Parathyroid adenoma (tissue), 2 donors: ENCODE measurements at regions not wholly inside any gene's neighbourhood (a gene's known extent, or its start where the extent isn't known, plus 50 kb on each side); places are given as distances from the start of the nearest gene placed in this dataset.

Experiments used
- H2AFZ ChIP-seq: fragments of 300-600 bp; sonication (generic); one replicate; pipeline ENCODE4 v1.7.0; 2017; ENCODE audit warnings: antibody characterized with exemption, mild to moderate bottlenecking
- H3K27ac ChIP-seq: fragments of 300-600 bp; sonication (generic); one replicate; pipeline ENCODE4 v1.7.0; 2017
- H3K27me3 ChIP-seq: fragments of 300-600 bp; sonication (generic); one replicate; pipeline ENCODE4 v1.7.0; 2017; ENCODE audit warnings: low read length; ENCODE audit not compliant: control insufficient read depth, insufficient read depth
- H3K36me3 ChIP-seq: fragments of 300-600 bp; sonication (generic); one replicate; pipeline ENCODE4 v1.7.0; 2017; ENCODE audit warnings: low read length; ENCODE audit not compliant: control insufficient read depth, insufficient read depth
- H3K4me1 ChIP-seq: fragments of 300-600 bp; sonication (generic); one replicate; pipeline ENCODE4 v1.7.0; 2017; ENCODE audit warnings: control low read depth
- H3K4me2 ChIP-seq: fragments of 300-600 bp; sonication (generic); one replicate; pipeline ENCODE4 v1.7.0; 2017; ENCODE audit warnings: low read length
- H3K4me3 ChIP-seq: fragments of 300-600 bp; sonication (generic); one replicate; pipeline ENCODE4 v1.7.0; 2017; ENCODE audit warnings: low read depth, low read length
- H3K79me2 ChIP-seq: fragments of 300-600 bp; sonication (generic); one replicate; pipeline ENCODE4 v1.7.0; 2017; ENCODE audit warnings: control low read depth
- H3K9ac ChIP-seq: fragments of 300-600 bp; sonication (generic); one replicate; pipeline ENCODE4 v1.7.0; 2017; ENCODE audit warnings: mild to moderate bottlenecking
- H3K9me3 ChIP-seq: fragments of 300-600 bp; sonication (generic); one replicate; pipeline ENCODE4 v1.7.0; 2017; ENCODE audit warnings: low read length; ENCODE audit not compliant: control insufficient read depth
- CTCF ChIP-seq: fragments of 300-600 bp; sonication (generic); IDR thresholded peaks from one replicate; pipeline ENCODE4 v1.7.0; 2017; ENCODE audit warnings: antibody characterized with exemption, mild to moderate bottlenecking
- donor health status: primary hyperparathyroidism.

GRCh38 chr7:3240826-3241430, 60.1 kb upstream of the SDK1 start:
- no peaks in the 10 kb centered on the region for H3K4me1 ChIP-seq
- no peaks in the 10 kb centered on the region for H3K36me3 ChIP-seq
- TF ChIP-seq CTCF = no peak

GRCh38 chr7:3241686-3242258, 59.3 kb upstream of the SDK1 start:
- Histone ChIP-seq H3K4me3 (no peak overlapping the region), H3K4me2 (no peak overlapping the region), H2AFZ (no peak overlapping the region), H3K9me3 (no peaks in the 10 kb centered on the region), H3K79me2 (no peaks in the 10 kb centered on the region), H3K36me3 (no peaks in the 10 kb centered on the region), H3K27ac (no peak overlapping the region), H3K4me1 (no peaks in the 10 kb centered on the region), H3K9ac (no peak overlapping the region), H3K27me3 (no peaks in the 10 kb centered on the region)
- TF ChIP-seq CTCF = no peak

More at GRCh38 chr7:3240826-3241430, 60.1 kb upstream of the SDK1 start:
- Histone ChIP-seq H3K79me2 (no peaks in the 10 kb centered on the region), H3K9me3 (no peaks in the 10 kb centered on the region), H3K4me2 (no peak overlapping the region), H3K4me3 (no peak overlapping the region), H3K27me3 (no peaks in the 10 kb centered on the region), H3K9ac (no peak overlapping the region), H3K27ac (no peak overlapping the region), H2AFZ (no peak overlapping the region)

GRCh38 chr7:3242398-3242972, 58.6 kb upstream of the SDK1 start:
- Histone ChIP-seq H2AFZ (no peak overlapping the region), H3K27ac (no peak overlapping the region), H3K9ac (no peak overlapping the region), H3K4me1 (no peaks in the 10 kb centered on the region), H3K36me3 (no peaks in the 10 kb centered on the region), H3K4me2 (no peak overlapping the region), H3K27me3 (no peaks in the 10 kb centered on the region), H3K79me2 (no peaks in the 10 kb centered on the region), H3K9me3 (no peaks in the 10 kb centered on the region), H3K4me3 (no peak overlapping the region)
- TF ChIP-seq CTCF = no peak

- H3K79me2 ChIP-seq = no peaks in the 10 kb centered on the region
- no peak overlapping the region for H3K4me2 ChIP-seq
- no peak overlapping the region for H3K27ac ChIP-seq
- no peak overlapping the region for H2AFZ ChIP-seq
- no peaks in the 10 kb centered on the region for H3K27me3 ChIP-seq
- H3K4me3 ChIP-seq = no peak overlapping the region
- no peak overlapping the region for H3K9ac ChIP-seq
- H3K9me3 ChIP-seq = no peaks in the 10 kb centered on the region
- no peaks in the 10 kb centered on the region for H3K4me1 ChIP-seq
- no peaks in the 10 kb centered on the region for H3K36me3 ChIP-seq
- TF ChIP-seq CTCF = no peak
Observed at GRCh38 chr7:3243256-3243655, 57.8 kb upstream of the SDK1 start.

- H3K79me2 ChIP-seq = no peaks in the 10 kb centered on the region
- no peaks in the 10 kb centered on the region for H3K9me3 ChIP-seq
- H3K4me1 ChIP-seq = no peaks in the 10 kb centered on the region
- H3K4me2 ChIP-seq = no peak overlapping the region
- no peaks in the 10 kb centered on the region for H3K36me3 ChIP-seq
- no peak overlapping the region for H3K27ac ChIP-seq
- no peak overlapping the region for H3K4me3 ChIP-seq
- H3K9ac ChIP-seq = no peak overlapping the region
- H2AFZ ChIP-seq = no peak overlapping the region
- TF ChIP-seq CTCF = no peak
- H3K27me3 ChIP-seq = no peaks in the 10 kb centered on the region
Observed at GRCh38 chr7:3243680-3244079, 57.4 kb upstream of the SDK1 start.
